ENCODE measurements at regions not wholly inside any gene's neighbourhood (a gene's known extent, or its start where the extent isn't known, plus 50 kb on each side); places are given as distances from the start of the nearest gene placed in this dataset.

GRCh38 chr1:177848577-177848976 is 121.3 kb downstream of the SEC16B start:
- DNase-seq (ENCODE audit: low read depth): peak; percentile 22
- TF ChIP-seq, protein P1, sequence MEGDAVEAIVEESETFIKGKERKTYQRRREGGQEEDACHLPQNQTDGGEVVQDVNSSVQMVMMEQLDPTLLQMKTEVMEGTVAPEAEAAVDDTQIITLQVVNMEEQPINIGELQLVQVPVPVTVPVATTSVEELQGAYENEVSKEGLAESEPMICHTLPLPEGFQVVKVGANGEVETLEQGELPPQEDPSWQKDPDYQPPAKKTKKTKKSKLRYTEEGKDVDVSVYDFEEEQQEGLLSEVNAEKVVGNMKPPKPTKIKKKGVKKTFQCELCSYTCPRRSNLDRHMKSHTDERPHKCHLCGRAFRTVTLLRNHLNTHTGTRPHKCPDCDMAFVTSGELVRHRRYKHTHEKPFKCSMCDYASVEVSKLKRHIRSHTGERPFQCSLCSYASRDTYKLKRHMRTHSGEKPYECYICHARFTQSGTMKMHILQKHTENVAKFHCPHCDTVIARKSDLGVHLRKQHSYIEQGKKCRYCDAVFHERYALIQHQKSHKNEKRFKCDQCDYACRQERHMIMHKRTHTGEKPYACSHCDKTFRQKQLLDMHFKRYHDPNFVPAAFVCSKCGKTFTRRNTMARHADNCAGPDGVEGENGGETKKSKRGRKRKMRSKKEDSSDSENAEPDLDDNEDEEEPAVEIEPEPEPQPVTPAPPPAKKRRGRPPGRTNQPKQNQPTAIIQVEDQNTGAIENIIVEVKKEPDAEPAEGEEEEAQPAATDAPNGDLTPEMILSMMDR (IDR thresholded peaks at IDR 0.05; ENCODE audit: insufficient read depth, low read length): no peak
- no peak overlapping the region for H3K4me3 ChIP-seq (ENCODE audit: low read depth, low read length)

- DNase-seq (ENCODE audit: low read depth): peak; percentile 65
- TF ChIP-seq, protein P1 (IDR thresholded peaks at IDR 0.05; ENCODE audit: insufficient read depth, low read length): no peak
- no peak overlapping the region for H3K4me3 ChIP-seq (ENCODE audit: low read depth, low read length)
Observed at GRCh38 chr1:177847843-177848242, 122.0 kb downstream of the SEC16B start.

DNA sequence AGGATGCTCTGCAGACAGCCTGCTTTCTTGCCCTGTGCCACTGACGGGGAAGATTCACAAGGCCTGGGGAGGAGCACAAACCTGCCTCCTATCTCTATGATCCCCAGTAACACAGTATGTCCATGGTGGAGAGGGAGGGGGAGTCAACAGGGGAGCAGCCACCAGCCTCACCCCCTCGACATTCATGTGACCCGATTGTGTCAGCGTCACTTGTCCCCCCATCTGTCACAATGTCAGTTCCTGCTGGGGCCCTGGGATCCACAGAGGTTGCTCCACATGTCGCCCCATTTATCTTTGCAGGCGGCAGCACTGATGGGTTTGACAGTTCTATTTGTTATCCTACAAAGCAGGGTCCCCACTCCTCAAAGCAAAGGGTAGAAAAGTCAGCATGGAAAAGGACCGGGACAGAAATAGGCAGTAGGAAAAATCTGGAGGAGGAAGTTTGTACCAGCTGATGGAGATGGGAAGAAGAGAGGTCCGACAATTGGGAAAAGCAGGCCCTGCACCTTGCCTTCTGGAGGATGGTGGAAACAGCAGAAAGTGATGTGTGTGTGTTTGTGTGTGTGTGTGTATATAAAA is 130.9 kb downstream of the SEC16B start:
- TF ChIP-seq, protein P1 (IDR thresholded peaks at IDR 0.05; ENCODE audit: insufficient read depth, low read length): no peak
- no peak overlapping the region for H3K4me3 ChIP-seq (ENCODE audit: low read depth, low read length)
- DNase-seq (ENCODE audit: low read depth): no peak

DNA sequence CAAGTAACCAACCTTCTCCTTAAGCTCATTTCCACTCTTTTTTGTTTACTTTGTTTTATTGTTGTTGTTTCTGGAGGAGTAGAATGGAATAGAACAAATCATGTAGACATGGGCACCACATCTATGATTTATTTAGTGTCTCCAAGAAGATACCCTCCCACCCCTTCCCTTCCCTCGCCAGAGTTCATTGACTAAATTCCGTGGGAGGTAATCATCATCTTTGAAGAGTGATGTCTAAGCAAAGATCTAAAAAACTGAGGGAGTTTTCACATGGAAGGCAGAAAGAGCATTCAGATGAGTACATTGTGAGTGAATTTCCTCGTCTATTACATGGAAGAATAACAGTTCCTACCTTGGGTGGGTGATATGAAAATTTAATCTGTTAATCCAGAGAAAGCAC is 136.2 kb downstream of the SEC16B start:
- DNase-seq (ENCODE audit: low read depth): no peak
- H3K4me3 ChIP-seq (ENCODE audit: low read depth, low read length): no peak overlapping the region
- TF ChIP-seq, protein P1 (IDR thresholded peaks at IDR 0.05; ENCODE audit: insufficient read depth, low read length): no peak

- TF ChIP-seq, protein P1 (IDR thresholded peaks at IDR 0.05; ENCODE audit: insufficient read depth, low read length): no peak
- no peak overlapping the region for H3K4me3 ChIP-seq (ENCODE audit: low read depth, low read length)
- no peak for DNase-seq (ENCODE audit: low read depth)
Observed at GRCh38 chr1:177830531-177831135, 139.2 kb downstream of the SEC16B start.

GRCh38 chr1:177825276-177825901 is 144.5 kb downstream of the SEC16B start:
- no peak for DNase-seq (ENCODE audit: low read depth)
- H3K4me3 ChIP-seq (ENCODE audit: low read depth, low read length): no peak overlapping the region
- TF ChIP-seq, protein P1 (IDR thresholded peaks at IDR 0.05; ENCODE audit: insufficient read depth, low read length): no peak

Measured in fibroblast of the aortic adventitia (primary cell).